A549 (cell line): ENCODE measurements at regions not wholly inside any gene's neighbourhood (a gene's known extent, or its start where the extent isn't known, plus 50 kb on each side); places are given as distances from the start of the nearest gene placed in this dataset.

ENCODE experiments used
- ATAC-seq, 2 experiments: fragments of 200-7000 bp in 1 of 2; fragments of >200 bp in 1 of 2; cut with Nextera tagmentation in 1 of 2; cut with Tn5 transposase in 1 of 2; 3 replicates each; pipeline versions ENCODE4 v1.8.0 to v1.9.1; 2018 to 2020; ENCODE audit warnings: mild to moderate bottlenecking in 1 of 2, moderate library complexity in 1 of 2
- CTCF ChIA-PET: fragments of 300-600 bp; sonication (Branson Sonifier 250); formaldehyde crosslinking; extraction: SDS; loops from one replicate; lab custom pipeline; 2021; ENCODE audit warnings: antibody characterized with exemption, inconsistent platforms; lab: Yijun Ruan, JAX
- POLR2A ChIA-PET: fragments of 350-600 bp; formaldehyde crosslinking; extraction: SDS; loops from one replicate; lab custom pipeline; 2021; ENCODE audit warnings: antibody characterized with exemption, inconsistent platforms; lab: Yijun Ruan, JAX
- DNase-seq, 2 experiments: peaks; one replicate each; pipeline versions ENCODE4 v3.0.0 to v3.0.0-alpha.2; 2011 to 2016; ENCODE audit warnings: low read depth in 1 of 2, low spot score in 1 of 2
- FAIRE-seq: peaks from 2 replicates; lab custom pipeline; 2011; peaks lifted over from hg19 to GRCh38; lab: Jason Lieb, UNC
- H3K27ac ChIP-seq, 2 experiments: fragments of >200 bp; sonication (Bioruptor Twin); formaldehyde crosslinking; 3 replicates each; pipeline ENCODE4 v1.5.1; 2016 to 2017
- H3K4me1 ChIP-seq: fragments of >200 bp; sonication (Bioruptor Twin); formaldehyde crosslinking; 3 replicates; pipeline ENCODE4 v1.6.1; 2016
- H3K4me2 ChIP-seq: fragments of >200 bp; sonication (Bioruptor Twin); formaldehyde crosslinking; 3 replicates; pipeline ENCODE4 v1.6.1; 2016
- H3K4me3 ChIP-seq: fragments of >200 bp; sonication (Bioruptor Twin); formaldehyde crosslinking; 3 replicates; pipeline ENCODE4 v1.5.1; 2016
- H3K9me3 ChIP-seq: fragments of >200 bp; sonication (Bioruptor Twin); formaldehyde crosslinking; 3 replicates; pipeline ENCODE4 v1.6.1; 2016
- BCL3 ChIP-seq: fragments of >200 bp; sonication (Bioruptor Twin); formaldehyde crosslinking; IDR thresholded peaks from 3 replicates; pipeline ENCODE4 v1.6.1; 2016
- BHLHE40 ChIP-seq: IDR thresholded peaks from 2 replicates; pipeline ENCODE4 v1.6.1; 2012; ENCODE audit warnings: low read depth, low read length, inconsistent platforms
- CHD4 ChIP-seq: fragments of 200-600 bp; sonication (generic); IDR thresholded peaks from 2 replicates; pipeline ENCODE4 v1.6.1; 2016; ENCODE audit warnings: antibody characterized with exemption, mild to moderate bottlenecking, borderline replicate concordance
- ELK1 ChIP-seq: fragments of 150-350 bp; IDR thresholded peaks from 2 replicates; pipeline ENCODE4 v1.6.1; 2014; ENCODE audit warnings: low read depth, mild to moderate bottlenecking, low read length
- EP300 ChIP-seq, 2 experiments: fragments of >200 bp; sonication (Bioruptor Twin); formaldehyde crosslinking; IDR thresholded peaks; 2 replicates in 1 of 2; 3 replicates in 1 of 2; pipeline ENCODE4 v1.6.1; 2016 to 2017
- ESRRA ChIP-seq: fragments of 150-350 bp; IDR thresholded peaks from 2 replicates; pipeline ENCODE4 v1.6.1; 2014; ENCODE audit warnings: mild to moderate bottlenecking, low read length, borderline replicate concordance
- FOSB ChIP-seq: fragments of 250-450 bp; sonication (Bioruptor Pico); IDR thresholded peaks from 2 replicates; pipeline ENCODE4 v1.5.0; 2020; ENCODE audit warnings: mild to moderate bottlenecking, moderate library complexity
- FOXS1 ChIP-seq: fragments of 250-450 bp; sonication (Bioruptor Pico); IDR thresholded peaks from 2 replicates; pipeline ENCODE4 v1.5.0; 2020; ENCODE audit warnings: mild to moderate bottlenecking, moderate library complexity
- HDAC2 ChIP-seq: fragments of 200-600 bp; sonication (generic); IDR thresholded peaks from 2 replicates; pipeline ENCODE4 v1.6.1; 2016
- HOXB13 ChIP-seq: fragments of 250-450 bp; sonication (Bioruptor Pico); IDR thresholded peaks from 2 replicates; pipeline ENCODE4 v1.5.0; 2020; ENCODE audit warnings: low read depth, mild to moderate bottlenecking, moderate library complexity
- KDM5A ChIP-seq: fragments of 200-600 bp; sonication (generic); IDR thresholded peaks from 2 replicates; pipeline ENCODE4 v1.6.1; 2016; ENCODE audit warnings: antibody characterized with exemption, mild to moderate bottlenecking
- MAFK ChIP-seq: fragments of 450-650 bp; IDR thresholded peaks from 2 replicates; pipeline ENCODE4 v1.6.1; 2014; ENCODE audit not compliant: partially characterized antibody
- MAX ChIP-seq: IDR thresholded peaks from 2 replicates; pipeline ENCODE4 v1.6.1; 2012
- NPAS2 ChIP-seq: fragments of 250-450 bp; sonication (Bioruptor Pico); IDR thresholded peaks from 2 replicates; pipeline ENCODE4 v1.8.0; 2022; ENCODE audit warnings: mild to moderate bottlenecking, moderate library complexity, borderline replicate concordance
- NR3C1 ChIP-seq: fragments of >200 bp; sonication (Bioruptor Twin); formaldehyde crosslinking; IDR thresholded peaks from 3 replicates; pipeline ENCODE4 v1.6.1; 2017
- POLR2A ChIP-seq: IDR thresholded peaks from 2 replicates; pipeline ENCODE4 v1.6.1; 2012; ENCODE audit warnings: mild to moderate bottlenecking, low read length
- RARB ChIP-seq: fragments of 250-450 bp; sonication (Bioruptor Pico); IDR thresholded peaks from 2 replicates; pipeline ENCODE4 v1.8.0; 2021; ENCODE audit warnings: mild to moderate bottlenecking, moderate library complexity
- SREBF2 ChIP-seq: fragments of 450-650 bp; IDR thresholded peaks from 2 replicates; pipeline ENCODE4 v1.6.1; 2014; ENCODE audit warnings: mild to moderate bottlenecking, moderate library complexity
- TFCP2L1 ChIP-seq: fragments of 250-450 bp; sonication (Bioruptor Pico); IDR thresholded peaks from 2 replicates; pipeline ENCODE4 v1.5.0; 2021; ENCODE audit warnings: mild to moderate bottlenecking
- TP53 ChIP-seq: fragments of 250-450 bp; sonication (Bioruptor Pico); IDR thresholded peaks from 2 replicates; pipeline ENCODE4 v1.5.0; 2021; ENCODE audit warnings: mild to moderate bottlenecking, moderate library complexity
- ZC3H11A ChIP-seq: fragments of 450-650 bp; IDR thresholded peaks from 2 replicates; pipeline ENCODE4 v1.6.1; 2014; ENCODE audit warnings: antibody characterized with exemption, mild to moderate bottlenecking
- ZSCAN20 ChIP-seq: fragments of 250-450 bp; sonication (Bioruptor Pico); IDR thresholded peaks from 2 replicates; pipeline ENCODE4 v1.8.0; 2022; ENCODE audit warnings: mild to moderate bottlenecking, moderate library complexity
- WGBS: methylation state at CpG from one replicate; pipeline ENCODE4 v1.1.6; 2017; ENCODE audit errors: missing lambda C conversion rate; 5-methylcytosine and 5-hydroxymethylcytosine counted together
- TF ChIP-seq, protein P1 (sequence below): IDR thresholded peaks from 2 replicates; pipeline ENCODE4 v1.6.1; 2012
- TF ChIP-seq, protein P2 (sequence below): IDR thresholded peaks from 2 replicates; pipeline ENCODE4 v1.6.1; 2012; ENCODE audit warnings: low read depth, borderline replicate concordance
- TF ChIP-seq, protein P3 (sequence below): fragments of 250-450 bp; sonication (Bioruptor Pico); IDR thresholded peaks from 2 replicates; pipeline ENCODE4 v1.5.0; 2020; ENCODE audit warnings: low read depth, mild to moderate bottlenecking, moderate library complexity

DNA sequence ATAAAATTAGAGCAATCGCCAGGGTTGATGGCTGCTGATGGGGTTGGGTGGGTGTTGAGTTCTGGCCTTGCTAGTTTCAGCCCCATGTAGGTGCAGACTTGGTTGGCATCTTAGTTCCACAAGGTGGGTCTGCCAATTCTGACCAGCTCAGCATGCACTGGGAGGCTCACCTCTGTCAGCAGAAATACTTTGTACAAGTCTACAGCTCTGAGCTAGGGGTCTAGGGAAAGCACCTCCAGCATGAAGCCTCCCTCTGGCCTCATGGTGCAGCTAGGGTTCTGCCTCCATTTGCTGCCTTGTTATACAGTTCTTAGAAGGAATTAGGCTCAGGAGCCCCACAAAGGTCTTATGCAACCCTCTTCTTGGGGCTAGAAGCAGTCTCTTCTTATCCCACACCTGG lies 278.9 kb upstream of the HDAC4 start:
- TF ChIP-seq HDAC2 (no peak), CHD4 (no peak), FOSB (CRISPR knock-in tag) (no peak), TFCP2L1 (no peak)
- TF ChIP-seq, protein P1, sequence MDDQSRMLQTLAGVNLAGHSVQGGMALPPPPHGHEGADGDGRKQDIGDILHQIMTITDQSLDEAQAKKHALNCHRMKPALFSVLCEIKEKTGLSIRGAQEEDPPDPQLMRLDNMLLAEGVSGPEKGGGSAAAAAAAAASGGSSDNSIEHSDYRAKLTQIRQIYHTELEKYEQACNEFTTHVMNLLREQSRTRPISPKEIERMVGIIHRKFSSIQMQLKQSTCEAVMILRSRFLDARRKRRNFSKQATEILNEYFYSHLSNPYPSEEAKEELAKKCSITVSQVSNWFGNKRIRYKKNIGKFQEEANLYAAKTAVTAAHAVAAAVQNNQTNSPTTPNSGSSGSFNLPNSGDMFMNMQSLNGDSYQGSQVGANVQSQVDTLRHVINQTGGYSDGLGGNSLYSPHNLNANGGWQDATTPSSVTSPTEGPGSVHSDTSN, result no peak
- TF ChIP-seq, protein P2, sequence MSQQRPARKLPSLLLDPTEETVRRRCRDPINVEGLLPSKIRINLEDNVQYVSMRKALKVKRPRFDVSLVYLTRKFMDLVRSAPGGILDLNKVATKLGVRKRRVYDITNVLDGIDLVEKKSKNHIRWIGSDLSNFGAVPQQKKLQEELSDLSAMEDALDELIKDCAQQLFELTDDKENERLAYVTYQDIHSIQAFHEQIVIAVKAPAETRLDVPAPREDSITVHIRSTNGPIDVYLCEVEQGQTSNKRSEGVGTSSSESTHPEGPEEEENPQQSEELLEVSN, result no peak
- 0% methylated on average over 1 of the region's 1 CpG for WGBS
- ATAC-seq, result no peak
- ChIA-PET POLR2A (no interaction called here), CTCF (no interaction called here)
- Histone ChIP-seq H3K4me1 (no peaks in the 10 kb centered on the region), H3K4me3 (no peak overlapping the region), H3K4me2 (no peak overlapping the region), H3K27ac (no peak overlapping the region), H3K9me3 (no peaks in the 10 kb centered on the region; the same call in 2 of the 3 replicates)
- no peak for DNase-seq
- no peak for FAIRE-seq

DNA sequence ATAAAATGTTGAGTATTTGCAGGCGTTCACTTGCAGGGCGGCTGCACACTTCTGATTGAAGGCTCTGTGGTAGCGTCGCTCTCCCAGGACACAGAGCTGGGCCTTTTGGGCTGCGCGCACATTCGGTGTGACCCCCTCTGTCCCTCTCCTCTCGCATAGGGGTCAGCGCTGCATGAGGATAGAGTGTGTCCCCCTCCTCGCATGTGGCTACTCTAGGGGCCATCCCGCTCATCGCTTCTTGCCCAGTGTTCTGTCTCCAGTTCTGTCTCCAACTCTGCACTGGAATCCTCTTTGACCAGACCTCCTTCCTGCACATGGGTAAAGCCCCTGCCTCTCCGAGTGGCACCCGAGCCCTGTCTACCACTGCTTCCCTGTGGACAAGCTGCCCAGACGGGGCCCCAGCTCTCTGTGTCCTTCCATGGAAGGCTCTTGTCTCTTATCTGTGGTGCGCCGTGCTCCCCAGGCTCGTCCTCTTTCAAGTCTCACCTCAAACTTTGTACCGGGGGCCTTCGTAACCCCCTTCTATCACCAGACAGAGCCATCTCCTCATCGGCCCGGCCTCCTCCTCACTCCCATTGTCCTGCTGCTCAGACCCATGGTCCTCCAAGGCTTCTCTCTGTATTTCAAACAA lies 278.0 kb upstream of the HDAC4 start:
- no peak for TF ChIP-seq ESRRA
- TF ChIP-seq BCL3, result no peak
- TF ChIP-seq RARB (CRISPR knock-in tag), result no peak
- no peak for TF ChIP-seq HDAC2
- TF ChIP-seq EP300 (IDR thresholded peaks at IDR 0.05), result no peak
- TF ChIP-seq MAFK, result no peak
- no peak for TF ChIP-seq FOXS1
- TF ChIP-seq FOSB (CRISPR knock-in tag), result no peak
- no peak for TF ChIP-seq MAX
- TF ChIP-seq KDM5A, result no peak
- no peak for TF ChIP-seq HOXB13 (CRISPR knock-in tag)
- no peak for TF ChIP-seq ZC3H11A
- TF ChIP-seq, protein P3, sequence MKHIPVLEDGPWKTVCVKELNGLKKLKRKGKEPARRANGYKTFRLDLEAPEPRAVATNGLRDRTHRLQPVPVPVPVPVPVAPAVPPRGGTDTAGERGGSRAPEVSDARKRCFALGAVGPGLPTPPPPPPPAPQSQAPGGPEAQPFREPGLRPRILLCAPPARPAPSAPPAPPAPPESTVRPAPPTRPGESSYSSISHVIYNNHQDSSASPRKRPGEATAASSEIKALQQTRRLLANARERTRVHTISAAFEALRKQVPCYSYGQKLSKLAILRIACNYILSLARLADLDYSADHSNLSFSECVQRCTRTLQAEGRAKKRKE (CRISPR knock-in tag), result no peak
- no peak for TF ChIP-seq SREBF2
- no peak for TF ChIP-seq TP53 (CRISPR knock-in tag)
- no peak for TF ChIP-seq POLR2A
- no peak for TF ChIP-seq ELK1
- H3K4me2 ChIP-seq, result no peak overlapping the region
- FAIRE-seq (no peak), ATAC-seq (no peak), DNase-seq (no peak)
- no peaks in the 10 kb centered on the region; the same call in 2 of the 3 replicates for H3K9me3 ChIP-seq
- ChIA-PET POLR2A (no interaction called here), CTCF (no interaction called here)
- H3K4me1 ChIP-seq, result no peaks in the 10 kb centered on the region
- WGBS, result 55% methylated on average over 22 of the region's 22 CpGs
- no peak overlapping the region for H3K4me3 ChIP-seq
- H3K27ac ChIP-seq, result no peak overlapping the region

DNA sequence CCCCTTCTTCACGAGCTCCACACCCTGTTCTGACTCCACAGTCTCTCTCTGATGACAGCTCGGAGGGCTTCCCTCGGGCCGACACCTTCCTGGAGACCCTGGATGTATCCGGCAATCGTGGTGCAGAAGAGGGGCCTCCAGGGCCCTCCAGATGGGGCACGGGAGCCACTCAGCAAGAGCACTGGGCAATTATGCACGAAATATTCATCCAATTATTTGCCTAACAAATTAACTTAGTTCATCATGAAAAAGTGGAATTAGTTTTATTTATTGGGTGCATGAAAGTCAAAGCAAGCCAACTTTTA lies 277.3 kb upstream of the HDAC4 start:
- FAIRE-seq, result no peak
- Histone ChIP-seq H3K4me3 (no peak overlapping the region), H3K27ac (no peak overlapping the region), H3K4me2 (no peak overlapping the region), H3K9me3 (no peaks in the 10 kb centered on the region; the same call in 2 of the 3 replicates), H3K4me1 (no peaks in the 10 kb centered on the region)
- no peak for ATAC-seq
- CTCF ChIA-PET, result no interaction called here
- DNase-seq, result no peak
- WGBS, result 40% methylated on average over 8 of the region's 8 CpGs
- POLR2A ChIA-PET, result no interaction called here
- TF ChIP-seq BHLHE40, result no peak
- TF ChIP-seq NPAS2 (CRISPR knock-in tag), result no peak
- TF ChIP-seq NR3C1, result no peak
- TF ChIP-seq, protein P1, result no peak
- no peak for TF ChIP-seq KDM5A
- TF ChIP-seq ZSCAN20 (CRISPR knock-in tag), result no peak
